Stimulated activated CD8-positive, alpha-beta memory T cell treated with anti-CD3 and anti-CD28 coated beads, Interleukin-2, amount 100 ng/mL, for 48 hours (primary cell): ENCODE measurements at regions not wholly inside any gene's neighbourhood (a gene's known extent, or its start where the extent isn't known, plus 50 kb on each side); places are given as distances from the start of the nearest gene placed in this dataset.
"Not testable (repeated sequence)": the region's sequence is repeated elsewhere in the genome, so short reads cannot be mapped to it uniquely, and the experiment has no call there.

Source experiments
- DNase-seq, 2 donors: peaks; one replicate each; pipeline ENCODE4 v3.0.0-alpha.2; 2020; ENCODE audit warnings: low read depth in 2 of 2

- no peak for DNase-seq
Observed at GRCh38 chr1:182229451-182229850, 162.1 kb downstream of the GLUL start.

- no peak for DNase-seq
Observed at GRCh38 chr1:182227864-182228547, 163.6 kb downstream of the GLUL start.

GRCh38 chr1:182226618-182227017 lies 165.0 kb downstream of the GLUL start:
- no peak for DNase-seq

- DNase-seq: not testable (repeated sequence)
Observed at GRCh38 chr1:182225755-182226154, 164.2 kb upstream of the ZNF648 start.

- DNase-seq: not testable (repeated sequence)
Observed at GRCh38 chr1:182221990-182222389, 160.5 kb upstream of the ZNF648 start.

- DNase-seq: not testable (repeated sequence)
Observed at GRCh38 chr1:182221367-182221766, 159.9 kb upstream of the ZNF648 start.

GRCh38 chr1:182217967-182218366 lies 156.5 kb upstream of the ZNF648 start:
- no peak for DNase-seq

GRCh38 chr1:182217071-182217470 lies 155.6 kb upstream of the ZNF648 start:
- DNase-seq: no peak

GRCh38 chr1:182215764-182216163 lies 154.3 kb upstream of the ZNF648 start:
- no peak for DNase-seq

GRCh38 chr1:182213163-182213562 lies 151.7 kb upstream of the ZNF648 start:
- no peak for DNase-seq

- no peak for DNase-seq
Observed at GRCh38 chr1:182211386-182211785, 149.9 kb upstream of the ZNF648 start.

- DNase-seq: no peak
Observed at GRCh38 chr1:182210417-182210816, 148.9 kb upstream of the ZNF648 start.

GRCh38 chr1:182207300-182207699 lies 145.8 kb upstream of the ZNF648 start:
- DNase-seq: no peak

- no peak for DNase-seq
Observed at GRCh38 chr1:182206626-182207239, 145.2 kb upstream of the ZNF648 start.

GRCh38 chr1:182205351-182206022 lies 144.0 kb upstream of the ZNF648 start:
- DNase-seq: no peak

GRCh38 chr1:182203191-182203875 lies 141.8 kb upstream of the ZNF648 start:
- no peak for DNase-seq

GRCh38 chr1:182201490-182201889 lies 140.0 kb upstream of the ZNF648 start:
- DNase-seq: not testable (repeated sequence)

- no peak for DNase-seq
Observed at GRCh38 chr1:182200025-182200812, 138.7 kb upstream of the ZNF648 start.

GRCh38 chr1:182198006-182198605 lies 136.6 kb upstream of the ZNF648 start:
- DNase-seq: no peak

- no peak for DNase-seq
Observed at GRCh38 chr1:182196897-182197870, 135.7 kb upstream of the ZNF648 start.
